ENCODE measurements at regions not wholly inside any gene's neighbourhood (a gene's known extent, or its start where the extent isn't known, plus 50 kb on each side); places are given as distances from the start of the nearest gene placed in this dataset.

DNA sequence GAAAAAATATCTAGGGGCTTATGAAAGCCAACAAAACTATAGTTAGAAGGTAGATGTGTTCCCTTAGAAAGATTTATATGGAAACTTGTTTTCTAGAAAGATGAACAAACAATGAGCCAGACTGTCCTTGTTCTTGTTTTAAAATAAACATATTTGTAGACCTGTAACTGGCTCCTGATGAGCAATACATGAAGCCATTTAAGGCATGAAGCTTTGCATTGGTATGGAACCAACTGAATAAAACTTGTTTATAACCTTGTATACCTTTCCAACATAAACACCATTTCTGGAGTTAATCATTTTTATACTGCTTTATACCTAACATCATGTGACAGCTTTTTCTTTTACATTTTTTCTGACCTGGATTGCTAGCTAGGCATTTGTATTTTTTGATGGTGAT is 247.8 kb downstream of the PRL start:
- TF ChIP-seq, protein P1, sequence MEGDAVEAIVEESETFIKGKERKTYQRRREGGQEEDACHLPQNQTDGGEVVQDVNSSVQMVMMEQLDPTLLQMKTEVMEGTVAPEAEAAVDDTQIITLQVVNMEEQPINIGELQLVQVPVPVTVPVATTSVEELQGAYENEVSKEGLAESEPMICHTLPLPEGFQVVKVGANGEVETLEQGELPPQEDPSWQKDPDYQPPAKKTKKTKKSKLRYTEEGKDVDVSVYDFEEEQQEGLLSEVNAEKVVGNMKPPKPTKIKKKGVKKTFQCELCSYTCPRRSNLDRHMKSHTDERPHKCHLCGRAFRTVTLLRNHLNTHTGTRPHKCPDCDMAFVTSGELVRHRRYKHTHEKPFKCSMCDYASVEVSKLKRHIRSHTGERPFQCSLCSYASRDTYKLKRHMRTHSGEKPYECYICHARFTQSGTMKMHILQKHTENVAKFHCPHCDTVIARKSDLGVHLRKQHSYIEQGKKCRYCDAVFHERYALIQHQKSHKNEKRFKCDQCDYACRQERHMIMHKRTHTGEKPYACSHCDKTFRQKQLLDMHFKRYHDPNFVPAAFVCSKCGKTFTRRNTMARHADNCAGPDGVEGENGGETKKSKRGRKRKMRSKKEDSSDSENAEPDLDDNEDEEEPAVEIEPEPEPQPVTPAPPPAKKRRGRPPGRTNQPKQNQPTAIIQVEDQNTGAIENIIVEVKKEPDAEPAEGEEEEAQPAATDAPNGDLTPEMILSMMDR (IDR thresholded peaks at IDR 0.05), result no peak
- TF ChIP-seq POLR2AphosphoS5 (IDR thresholded peaks at IDR 0.05), result no peak
- no peak for TF ChIP-seq POLR2A (IDR thresholded peaks at IDR 0.05)
- intact Hi-C loops (cut with DNase I; ENCODE audit: low total_unique reads), result no loop called here
- Histone ChIP-seq H3K36me3 (no peaks in the 10 kb centered on the region), H3K4me1 (no peaks in the 10 kb centered on the region), H3K4me3 (no peak overlapping the region), H3K27me3 (no peaks in the 10 kb centered on the region), H3K9me3 (no peaks in the 10 kb centered on the region), H3K27ac (no peak overlapping the region)
- DNase-seq (ENCODE audit: low spot score in 2 of 2), result no peak

DNA sequence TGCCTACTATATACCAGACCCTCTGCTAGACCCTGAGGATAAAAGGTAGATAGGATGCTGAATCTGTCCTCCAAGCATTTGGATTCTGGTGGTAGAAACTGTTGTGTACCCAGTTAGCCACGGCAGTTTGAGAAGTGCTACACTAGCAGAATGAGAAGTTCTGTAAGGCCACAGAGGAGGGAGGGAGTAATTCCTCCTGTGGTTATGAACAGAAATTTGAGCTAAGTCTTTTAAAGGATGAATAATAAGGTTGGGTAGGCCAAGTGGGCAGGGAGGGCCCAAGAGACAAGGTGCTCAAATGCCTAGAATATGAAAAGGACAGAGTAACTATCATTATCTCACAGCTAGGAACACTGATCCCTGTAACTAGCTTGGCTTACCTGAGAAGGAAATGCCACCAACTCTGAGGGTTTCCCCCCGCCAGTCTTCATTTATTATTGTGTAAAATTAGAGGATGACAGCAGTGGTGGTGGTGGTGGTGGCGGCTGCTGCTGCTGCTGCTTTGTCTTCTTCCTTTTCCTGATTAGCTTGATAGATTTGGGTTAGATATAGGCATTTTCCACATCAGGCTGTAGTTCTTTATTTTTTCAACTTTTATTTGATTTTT is 243.3 kb downstream of the PRL start:
- TF ChIP-seq POLR2AphosphoS5 (IDR thresholded peaks at IDR 0.05) (no peak), POLR2A (IDR thresholded peaks at IDR 0.05) (no peak)
- TF ChIP-seq, protein P1 (IDR thresholded peaks at IDR 0.05), result no peak
- Histone ChIP-seq H3K9me3 (no peaks in the 10 kb centered on the region), H3K4me1 (no peaks in the 10 kb centered on the region), H3K27me3 (no peaks in the 10 kb centered on the region), H3K4me3 (no peak overlapping the region), H3K36me3 (no peaks in the 10 kb centered on the region), H3K27ac (no peak overlapping the region)
- intact Hi-C loops (cut with DNase I; ENCODE audit: low total_unique reads), result no loop called here
- no peak for DNase-seq (ENCODE audit: low spot score in 2 of 2)

DNA sequence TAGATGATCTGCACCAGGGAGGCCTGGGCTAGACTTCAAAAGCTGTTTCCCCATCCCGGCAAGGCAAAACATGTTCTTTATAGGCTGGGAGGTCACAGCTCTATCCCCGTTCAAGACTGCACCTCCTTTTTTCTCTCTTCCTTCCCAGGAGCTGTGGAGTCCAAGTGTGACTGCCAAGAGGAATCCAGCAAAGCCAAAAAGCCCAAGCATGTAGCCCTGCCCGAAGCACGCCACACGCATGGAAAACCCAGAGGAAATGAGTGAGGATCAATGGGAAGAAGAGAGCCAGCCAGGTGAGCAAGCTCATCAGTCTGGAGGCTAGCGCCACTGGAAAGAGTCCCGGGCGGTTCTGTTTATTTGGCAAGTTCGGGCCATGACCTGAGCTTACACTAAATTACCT is 240.4 kb downstream of the PRL start:
- H3K36me3 ChIP-seq, result no peaks in the 10 kb centered on the region
- no peaks in the 10 kb centered on the region for H3K9me3 ChIP-seq
- no peak overlapping the region for H3K4me3 ChIP-seq
- intact Hi-C loops (cut with DNase I; ENCODE audit: low total_unique reads), result no loop called here
- peak overlapping the region; percentile 34 to 56 for H3K27ac ChIP-seq
- TF ChIP-seq POLR2A (IDR thresholded peaks at IDR 0.05) (no peak), POLR2AphosphoS5 (IDR thresholded peaks at IDR 0.05) (peak in 2 of 3 donors; percentile 27 to 42)
- TF ChIP-seq, protein P1 (IDR thresholded peaks at IDR 0.05), result no peak
- peak in 1 of 2 donors; percentile 84 for DNase-seq (ENCODE audit: low spot score in 2 of 2)
- no peaks in the 10 kb centered on the region for H3K4me1 ChIP-seq
- H3K27me3 ChIP-seq, result no peaks in the 10 kb centered on the region

DNA sequence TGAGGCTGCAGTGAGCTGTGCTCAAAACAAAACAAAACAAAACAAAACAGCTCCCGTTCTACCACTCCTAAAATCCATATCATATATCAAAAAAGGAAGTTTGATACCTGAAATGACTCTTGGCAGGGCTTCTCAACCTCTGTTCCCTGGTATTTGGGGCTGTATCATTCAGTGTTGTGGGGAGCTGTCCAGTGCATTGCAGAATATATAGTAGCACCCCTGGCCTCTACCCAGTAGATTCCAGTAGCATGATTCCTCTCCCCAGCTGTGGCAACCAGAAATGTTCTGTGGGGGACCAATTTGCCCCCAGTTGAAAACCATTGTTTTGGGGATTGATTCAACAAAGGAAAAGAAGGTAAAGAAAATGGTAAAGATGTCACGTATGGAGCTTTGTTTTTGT is 238.9 kb downstream of the PRL start:
- H3K27me3 ChIP-seq, result no peaks in the 10 kb centered on the region
- no peak for DNase-seq (ENCODE audit: low spot score in 2 of 2)
- intact Hi-C loops (cut with DNase I; ENCODE audit: low total_unique reads), result no loop called here
- H3K36me3 ChIP-seq, result no peaks in the 10 kb centered on the region
- TF ChIP-seq, protein P1 (IDR thresholded peaks at IDR 0.05), result no peak
- TF ChIP-seq POLR2AphosphoS5 (IDR thresholded peaks at IDR 0.05), result no peak
- TF ChIP-seq POLR2A (IDR thresholded peaks at IDR 0.05), result no peak
- no peaks in the 10 kb centered on the region for H3K9me3 ChIP-seq
- no peaks in the 10 kb centered on the region for H3K4me1 ChIP-seq
- H3K27ac ChIP-seq, result peak overlapping the region in 1 of 2 donors; percentile 50
- H3K4me3 ChIP-seq, result no peak overlapping the region

DNA sequence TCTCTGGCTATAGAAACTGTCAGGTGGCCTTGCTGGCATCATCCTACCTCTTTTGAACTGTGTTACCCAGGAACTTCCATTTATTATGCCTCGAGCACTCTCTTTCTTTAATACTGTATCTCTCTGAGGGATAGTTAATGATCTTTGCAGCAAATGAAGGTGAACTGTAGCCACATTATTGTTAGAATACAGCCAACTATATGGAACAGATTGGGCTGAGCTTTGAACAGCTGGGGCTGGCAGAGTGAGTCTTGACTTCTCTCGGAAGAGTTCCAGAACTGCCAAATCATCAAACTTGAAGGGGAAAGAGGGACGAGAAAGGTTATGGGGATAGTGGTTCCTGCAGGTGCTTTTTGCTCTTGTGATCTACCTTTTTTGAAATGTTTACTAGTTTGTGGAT is 237.7 kb downstream of the PRL start:
- no peak overlapping the region for H3K4me3 ChIP-seq
- H3K9me3 ChIP-seq, result no peaks in the 10 kb centered on the region
- intact Hi-C loops (cut with DNase I; ENCODE audit: low total_unique reads), result no loop called here
- peak overlapping the region; percentile 20 to 50 for H3K27ac ChIP-seq
- no peak for DNase-seq (ENCODE audit: low spot score in 2 of 2)
- H3K4me1 ChIP-seq, result no peaks in the 10 kb centered on the region
- TF ChIP-seq POLR2A (IDR thresholded peaks at IDR 0.05) (no peak), POLR2AphosphoS5 (IDR thresholded peaks at IDR 0.05) (no peak)
- TF ChIP-seq, protein P1 (IDR thresholded peaks at IDR 0.05), result no peak
- H3K36me3 ChIP-seq, result no peaks in the 10 kb centered on the region
- H3K27me3 ChIP-seq, result no peaks in the 10 kb centered on the region

Data from breast epithelium (tissue), 4 donors.